SK-N-SH (cell line): ENCODE measurements at regions not wholly inside any gene's neighbourhood (a gene's known extent, or its start where the extent isn't known, plus 50 kb on each side); places are given as distances from the start of the nearest gene placed in this dataset.

ENCODE experiments used
- CTCF ChIA-PET: fragments of 300-600, 350-600 bp; formaldehyde crosslinking; extraction: SDS; loops from one replicate; lab custom pipeline; 2021; lab: Yijun Ruan, JAX
- POLR2A ChIA-PET: fragments of 350-600 bp; sonication (Branson Sonifier 250); formaldehyde crosslinking; extraction: SDS; loops from one replicate; lab custom pipeline; 2020; ENCODE audit warnings: antibody characterized with exemption, inconsistent platforms; lab: Yijun Ruan, JAX
- DNase-seq: peaks from one replicate; pipeline ENCODE4 v3.0.0; 2012
- H2AFZ ChIP-seq: fragments of 200-600 bp; sonication (generic); 2 replicates; pipeline ENCODE4 v1.8.1; 2016; ENCODE audit warnings: antibody characterized with exemption, mild to moderate bottlenecking, low read depth
- H3F3A ChIP-seq: fragments of 200-600 bp; sonication (generic); replicated peaks from 2 replicates; pipeline ENCODE3; 2016; ENCODE audit warnings: antibody characterized with exemption, mild to moderate bottlenecking; ENCODE audit not compliant: insufficient read depth
- H3K27ac ChIP-seq, 2 experiments: fragments of 200-500 bp in 1 of 2; fragments of 200-600 bp in 1 of 2; sonication (Bioruptor generic) in 1 of 2; sonication (generic), shearing (Covaris generic) in 1 of 2; 2 replicates each; pipeline versions ENCODE4 v1.5.1 to v1.6.1; 2014 to 2016; ENCODE audit warnings: low read depth in 2 of 2, inconsistent platforms in 1 of 2, low read length in 1 of 2, mild to moderate bottlenecking in 1 of 2, mixed read lengths in 1 of 2
- H3K27me3 ChIP-seq: fragments of 200-600 bp; sonication (generic), shearing (Covaris generic); 2 replicates; pipeline ENCODE4 v1.6.1; 2016; ENCODE audit warnings: mixed run types; ENCODE audit not compliant: insufficient read depth
- H3K36me3 ChIP-seq, 2 experiments: fragments of 200-500 bp in 1 of 2; fragments of 200-600 bp in 1 of 2; sonication (Bioruptor generic) in 1 of 2; sonication (generic) in 1 of 2; replicated peaks in 1 of 2; 2 replicates each; pipeline versions ENCODE3 to v1.5.1; 2014 to 2016; ENCODE audit warnings: low read length in 1 of 2, mild to moderate bottlenecking in 1 of 2; ENCODE audit not compliant: insufficient read depth in 2 of 2, control insufficient read depth in 1 of 2
- H3K4me1 ChIP-seq, 2 experiments: fragments of 200-500 bp in 1 of 2; fragments of 200-600 bp in 1 of 2; sonication (Bioruptor generic) in 1 of 2; sonication (generic), shearing (Covaris generic) in 1 of 2; 2 replicates each; pipeline versions ENCODE4 v1.5.1 to v1.6.1; 2014 to 2016; ENCODE audit warnings: low read depth in 1 of 2, low read length in 1 of 2, mixed run types in 1 of 2; ENCODE audit not compliant: insufficient read depth in 2 of 2, control insufficient read depth in 1 of 2
- H3K4me2 ChIP-seq: fragments of 200-600 bp; sonication (generic), shearing (Covaris generic); 2 replicates; pipeline ENCODE4 v1.6.1; 2017; ENCODE audit warnings: mixed run types
- H3K4me3 ChIP-seq, 2 experiments: fragments of 200-500 bp in 1 of 2; fragments of 200-600 bp in 1 of 2; sonication (Bioruptor generic) in 1 of 2; sonication (generic), shearing (Covaris generic) in 1 of 2; 2 replicates each; pipeline versions ENCODE4 v1.5.1 to v1.8.1; 2014 to 2016; ENCODE audit warnings: low read depth in 2 of 2, inconsistent platforms in 1 of 2, low read length in 1 of 2, mild to moderate bottlenecking in 1 of 2, mixed read lengths in 1 of 2, moderate library complexity in 1 of 2
- H3K79me2 ChIP-seq: fragments of 200-600 bp; sonication (generic); 2 replicates; pipeline ENCODE4 v1.8.1; 2017; ENCODE audit warnings: mild to moderate bottlenecking; ENCODE audit not compliant: insufficient read depth
- H3K9ac ChIP-seq: fragments of 200-600 bp; sonication (generic); 2 replicates; pipeline ENCODE4 v1.6.1; 2017; ENCODE audit warnings: mixed run types
- H3K9me2 ChIP-seq: fragments of 200-600 bp; sonication (generic); 2 replicates; pipeline ENCODE4 v1.6.1; 2017; ENCODE audit warnings: mixed run types
- H3K9me3 ChIP-seq: fragments of 200-600 bp; sonication (generic); 2 replicates; pipeline ENCODE4 v1.6.1; 2017; ENCODE audit warnings: mixed run types, mild to moderate bottlenecking, moderate library complexity
- H4K20me1 ChIP-seq: fragments of 200-600 bp; sonication (generic); 2 replicates; pipeline ENCODE4 v1.6.1; 2017; ENCODE audit warnings: mild to moderate bottlenecking, mixed run types; ENCODE audit not compliant: insufficient read depth
- CHD2 ChIP-seq: fragments of 150-350 bp; IDR thresholded peaks from 2 replicates; pipeline ENCODE4 v1.6.1; 2018; ENCODE audit warnings: low read length; ENCODE audit not compliant: partially characterized antibody
- ELF1 ChIP-seq: IDR thresholded peaks from 2 replicates; pipeline ENCODE4 v1.4.0; 2012
- EP300 ChIP-seq, 2 experiments: IDR thresholded peaks; 2 replicates each; pipeline versions ENCODE4 v1.4.0 to v1.6.1; 2012; ENCODE audit warnings: borderline replicate concordance in 1 of 2, low read depth in 1 of 2, low read length in 1 of 2
- EZH2phosphoT487 ChIP-seq: fragments of 200-600 bp; sonication (generic); IDR thresholded peaks from 2 replicates; pipeline ENCODE4 v1.6.1; 2017; ENCODE audit warnings: low read depth, mixed run types, mild to moderate bottlenecking, antibody characterized with exemption, moderate library complexity, borderline replicate concordance
- FOXJ3 ChIP-seq: sonication (generic); formaldehyde crosslinking; IDR thresholded peaks from 2 replicates; pipeline ENCODE4 v1.5.1; 2020; ENCODE audit warnings: mild to moderate bottlenecking, missing genetic modification reagents
- GABPA ChIP-seq: IDR thresholded peaks from 2 replicates; pipeline ENCODE4 v1.4.0; 2012; ENCODE audit warnings: low read depth, mild to moderate bottlenecking
- GATA2 ChIP-seq: sonication (generic); formaldehyde crosslinking; IDR thresholded peaks from 2 replicates; pipeline ENCODE4 v1.5.0; 2020; ENCODE audit warnings: mild to moderate bottlenecking, missing genetic modification reagents
- IRF3 ChIP-seq: fragments of 150-350 bp; IDR thresholded peaks from 2 replicates; pipeline ENCODE4 v1.6.1; 2016; ENCODE audit warnings: mild to moderate bottlenecking, low read depth, low read length
- MEF2A ChIP-seq: IDR thresholded peaks from 2 replicates; pipeline ENCODE4 v1.4.0; 2012; ENCODE audit warnings: low read depth, borderline replicate concordance
- NFIC ChIP-seq: IDR thresholded peaks from 2 replicates; pipeline ENCODE4 v1.4.0; 2012; ENCODE audit warnings: borderline replicate concordance
- NRF1 ChIP-seq: IDR thresholded peaks from 2 replicates; pipeline ENCODE4 v1.6.1; 2012; ENCODE audit warnings: low read depth, mild to moderate bottlenecking, low read length
- RCOR1 ChIP-seq: fragments of 150-350 bp; IDR thresholded peaks from 2 replicates; pipeline ENCODE4 v1.6.1; 2017; ENCODE audit warnings: antibody characterized with exemption, low read length
- REST ChIP-seq: IDR thresholded peaks from 2 replicates; pipeline ENCODE4 v1.6.1; 2012; ENCODE audit warnings: mild to moderate bottlenecking, low read depth, low read length, moderate library complexity
- SIN3A ChIP-seq: IDR thresholded peaks from 2 replicates; pipeline ENCODE4 v1.6.1; 2012; ENCODE audit warnings: low read depth, mild to moderate bottlenecking, low read length, moderate library complexity, borderline replicate concordance
- TAF1 ChIP-seq: IDR thresholded peaks from 2 replicates; pipeline ENCODE4 v1.6.1; 2012; ENCODE audit warnings: low read depth, mild to moderate bottlenecking, low read length, moderate library complexity, borderline replicate concordance
- TCF12 ChIP-seq: IDR thresholded peaks from 2 replicates; pipeline ENCODE4 v1.4.0; 2012
- WGBS: methylation state at CpG from one replicate; pipeline ENCODE4 v1.1.6; 2017; ENCODE audit warnings: low lambda C conversion rate; 5-methylcytosine and 5-hydroxymethylcytosine counted together

DNA sequence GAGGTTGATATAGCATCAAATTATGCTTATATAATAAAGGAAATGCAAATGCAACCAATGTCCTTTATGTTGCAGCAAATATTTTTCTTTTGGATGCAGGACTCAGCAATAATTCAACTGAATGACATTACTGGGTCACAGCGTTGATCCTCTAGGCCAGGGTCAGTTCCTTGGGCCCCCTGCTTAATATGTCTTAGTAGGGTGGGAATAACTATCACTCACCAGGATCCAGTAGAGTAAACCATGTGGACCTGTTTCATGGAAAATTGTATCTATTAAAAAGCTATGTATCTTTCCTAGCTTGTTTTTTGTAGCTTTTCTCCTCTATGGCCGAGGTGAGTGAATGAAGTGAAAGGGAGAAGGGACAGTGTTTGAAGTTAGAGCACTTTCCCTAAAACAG, 161.5 kb upstream of the SSTR1 start:
- no peaks in the 10 kb centered on the region for H3K79me2 ChIP-seq
- TF ChIP-seq GATA2 (CRISPR knock-in tag): no peak
- TF ChIP-seq SIN3A: no peak
- no peak for TF ChIP-seq TAF1
- TF ChIP-seq NFIC: no peak
- H3K36me3 ChIP-seq: no peaks in the 10 kb centered on the region
- WGBS: 0% methylated on average over 2 of the region's 2 CpGs
- no peak for DNase-seq
- no peak overlapping the region for H3K4me3 ChIP-seq
- no peaks in the 10 kb centered on the region for H3F3A ChIP-seq
- no peaks in the 10 kb centered on the region for H3K9me3 ChIP-seq
- ChIA-PET POLR2A (no interaction called here), CTCF (no interaction called here)
- H3K4me2 ChIP-seq: no peak overlapping the region
- no peaks in the 10 kb centered on the region for H4K20me1 ChIP-seq
- H2AFZ ChIP-seq: no peak overlapping the region
- no peak overlapping the region for H3K9ac ChIP-seq
- H3K27me3 ChIP-seq: no peaks in the 10 kb centered on the region
- H3K27ac ChIP-seq: no peak overlapping the region
- no peaks in the 10 kb centered on the region for H3K9me2 ChIP-seq
- no peaks in the 10 kb centered on the region for H3K4me1 ChIP-seq

GRCh38 chr14:38047195-38047902, 160.4 kb upstream of the SSTR1 start:
- DNase-seq: no peak
- Histone ChIP-seq H3K79me2 (no peaks in the 10 kb centered on the region), H3K4me3 (no peak overlapping the region), H3K4me1 (no peaks in the 10 kb centered on the region), H3K9me3 (no peaks in the 10 kb centered on the region), H3F3A (no peaks in the 10 kb centered on the region), H3K27ac (no peak overlapping the region), H3K9me2 (no peaks in the 10 kb centered on the region), H3K9ac (no peak overlapping the region), H4K20me1 (no peaks in the 10 kb centered on the region), H3K36me3 (no peaks in the 10 kb centered on the region), H2AFZ (no peak overlapping the region), H3K4me2 (no peak overlapping the region), H3K27me3 (no peaks in the 10 kb centered on the region)
- ChIA-PET POLR2A (no interaction called here), CTCF (no interaction called here)
- TF ChIP-seq RCOR1 (no peak), MEF2A (no peak), REST (no peak), CHD2 (no peak)
- WGBS: 6% methylated on average over 2 of the region's 2 CpGs

GRCh38 chr14:38053666-38054065, 154.0 kb upstream of the SSTR1 start:
- TF ChIP-seq IRF3: no peak
- no peak for TF ChIP-seq EP300 (IDR thresholded peaks at IDR 0.05; ENCODE audit: borderline replicate concordance in 1 of 2, low read depth in 1 of 2, low read length in 1 of 2)
- TF ChIP-seq EZH2phosphoT487: no peak
- no peak for TF ChIP-seq MEF2A
- TF ChIP-seq ELF1: no peak
- TF ChIP-seq SIN3A: no peak
- no peak for TF ChIP-seq NRF1
- no peak for TF ChIP-seq TCF12
- no peak for TF ChIP-seq RCOR1
- no peak for TF ChIP-seq GABPA
- no peak for TF ChIP-seq GATA2 (CRISPR knock-in tag)
- no peak for TF ChIP-seq FOXJ3 (CRISPR knock-in tag)
- Histone ChIP-seq H3K9me3 (no peaks in the 10 kb centered on the region), H4K20me1 (no peaks in the 10 kb centered on the region), H2AFZ (no peak overlapping the region), H3K4me3 (no peak overlapping the region), H3K4me2 (no peak overlapping the region), H3K79me2 (no peaks in the 10 kb centered on the region), H3K4me1 (no peaks in the 10 kb centered on the region), H3K9ac (no peak overlapping the region), H3F3A (no peaks in the 10 kb centered on the region), H3K36me3 (no peaks in the 10 kb centered on the region), H3K27ac (no peak overlapping the region), H3K27me3 (no peaks in the 10 kb centered on the region), H3K9me2 (no peaks in the 10 kb centered on the region)
- DNase-seq: no peak
- CTCF ChIA-PET: no interaction called here
- POLR2A ChIA-PET: no interaction called here
